ENCODE measurements at regions not wholly inside any gene's neighbourhood (a gene's known extent, or its start where the extent isn't known, plus 50 kb on each side); places are given as distances from the start of the nearest gene placed in this dataset.

GRCh38 chr2:18849841-18850578 lies 260.6 kb upstream of the NT5C1B start:
- peak in 1 of 2 donors; percentile 73 for ATAC-seq (replicated peaks in 1 of 2)
- Mint-ChIP-seq H3K4me1 (ENCODE audit: low read depth) (peaks cover 4% of the 10 kb centered on the region), H3K27ac (no peak overlapping the region), H3K4me3 (no peak overlapping the region), H3K9me3 (no peaks in the 10 kb centered on the region), H3K27me3 (ENCODE audit: low read depth) (no peaks in the 10 kb centered on the region), H3K36me3 (ENCODE audit: insufficient read depth in 2 of 2) (no peaks in the 10 kb centered on the region)
- no peak for DNase-seq

- Mint-ChIP-seq H3K27ac (no peak overlapping the region), H3K4me3 (no peak overlapping the region), H3K9me3 (no peaks in the 10 kb centered on the region), H3K4me1 (ENCODE audit: low read depth) (peaks cover 4% of the 10 kb centered on the region), H3K36me3 (ENCODE audit: insufficient read depth in 2 of 2) (no peaks in the 10 kb centered on the region), H3K27me3 (ENCODE audit: low read depth) (no peaks in the 10 kb centered on the region)
- no peak for ATAC-seq (replicated peaks in 1 of 2)
- DNase-seq, result no peak
Measured at GRCh38 chr2:18848646-18849045, 259.3 kb upstream of the NT5C1B start.

GRCh38 chr2:18845854-18846445 lies 256.6 kb upstream of the NT5C1B start:
- H3K27me3 Mint-ChIP-seq (ENCODE audit: low read depth), result no peaks in the 10 kb centered on the region
- H3K9me3 Mint-ChIP-seq, result no peaks in the 10 kb centered on the region
- peaks cover 4% of the 10 kb centered on the region for H3K4me1 Mint-ChIP-seq (ENCODE audit: low read depth)
- no peaks in the 10 kb centered on the region for H3K36me3 Mint-ChIP-seq (ENCODE audit: insufficient read depth in 2 of 2)
- H3K4me3 Mint-ChIP-seq, result no peak overlapping the region
- no peak for ATAC-seq (replicated peaks in 1 of 2)
- no peak for DNase-seq
- H3K27ac Mint-ChIP-seq, result no peak overlapping the region

GRCh38 chr2:18842836-18843235 lies 253.5 kb upstream of the NT5C1B start:
- DNase-seq (no peak), ATAC-seq (replicated peaks in 1 of 2) (no peak)
- no peaks in the 10 kb centered on the region for H3K27me3 Mint-ChIP-seq (ENCODE audit: low read depth)
- no peaks in the 10 kb centered on the region for H3K4me1 Mint-ChIP-seq (ENCODE audit: low read depth)
- no peak overlapping the region for H3K4me3 Mint-ChIP-seq
- no peaks in the 10 kb centered on the region for H3K9me3 Mint-ChIP-seq
- no peak overlapping the region for H3K27ac Mint-ChIP-seq
- H3K36me3 Mint-ChIP-seq (ENCODE audit: insufficient read depth in 2 of 2), result no peaks in the 10 kb centered on the region

GRCh38 chr2:18841248-18842150 lies 252.1 kb upstream of the NT5C1B start:
- Mint-ChIP-seq H3K9me3 (no peaks in the 10 kb centered on the region), H3K27ac (no peak overlapping the region), H3K27me3 (ENCODE audit: low read depth) (no peaks in the 10 kb centered on the region), H3K4me1 (ENCODE audit: low read depth) (no peaks in the 10 kb centered on the region), H3K36me3 (ENCODE audit: insufficient read depth in 2 of 2) (no peaks in the 10 kb centered on the region), H3K4me3 (no peak overlapping the region)
- ATAC-seq (replicated peaks in 1 of 2) (no peak), DNase-seq (no peak)

GRCh38 chr2:18837240-18837639 lies 247.9 kb upstream of the NT5C1B start:
- ATAC-seq (replicated peaks in 1 of 2) (no peak), DNase-seq (no peak)
- H3K27me3 Mint-ChIP-seq (ENCODE audit: low read depth), result no peaks in the 10 kb centered on the region
- H3K9me3 Mint-ChIP-seq, result no peaks in the 10 kb centered on the region
- H3K27ac Mint-ChIP-seq, result no peak overlapping the region
- no peak overlapping the region for H3K4me3 Mint-ChIP-seq
- H3K4me1 Mint-ChIP-seq (ENCODE audit: low read depth), result no peaks in the 10 kb centered on the region
- H3K36me3 Mint-ChIP-seq (ENCODE audit: insufficient read depth in 2 of 2), result no peaks in the 10 kb centered on the region

- Mint-ChIP-seq H3K27me3 (ENCODE audit: low read depth) (no peaks in the 10 kb centered on the region), H3K9me3 (no peaks in the 10 kb centered on the region), H3K4me3 (no peak overlapping the region), H3K36me3 (ENCODE audit: insufficient read depth in 2 of 2) (no peaks in the 10 kb centered on the region), H3K4me1 (ENCODE audit: low read depth) (no peaks in the 10 kb centered on the region), H3K27ac (no peak overlapping the region)
- no peak for ATAC-seq (replicated peaks in 1 of 2)
- DNase-seq, result no peak
Measured at GRCh38 chr2:18836436-18836835, 247.1 kb upstream of the NT5C1B start.

- no peaks in the 10 kb centered on the region for H3K4me1 Mint-ChIP-seq (ENCODE audit: low read depth)
- no peak overlapping the region for H3K27ac Mint-ChIP-seq
- H3K4me3 Mint-ChIP-seq, result no peak overlapping the region
- DNase-seq (no peak), ATAC-seq (replicated peaks in 1 of 2) (no peak)
- no peaks in the 10 kb centered on the region for H3K27me3 Mint-ChIP-seq (ENCODE audit: low read depth)
- H3K36me3 Mint-ChIP-seq (ENCODE audit: insufficient read depth in 2 of 2), result no peaks in the 10 kb centered on the region
- H3K9me3 Mint-ChIP-seq, result no peaks in the 10 kb centered on the region
Measured at GRCh38 chr2:18835787-18836186, 246.4 kb upstream of the NT5C1B start.

GRCh38 chr2:18834341-18834740 lies 245.0 kb upstream of the NT5C1B start:
- Mint-ChIP-seq H3K27me3 (ENCODE audit: low read depth) (no peaks in the 10 kb centered on the region), H3K36me3 (ENCODE audit: insufficient read depth in 2 of 2) (no peaks in the 10 kb centered on the region), H3K9me3 (no peaks in the 10 kb centered on the region), H3K4me1 (ENCODE audit: low read depth) (no peaks in the 10 kb centered on the region), H3K27ac (no peak overlapping the region), H3K4me3 (no peak overlapping the region)
- ATAC-seq (replicated peaks in 1 of 2) (no peak), DNase-seq (no peak)

GRCh38 chr2:18833941-18834340 lies 244.6 kb upstream of the NT5C1B start:
- DNase-seq, result no peak
- Mint-ChIP-seq H3K27me3 (ENCODE audit: low read depth) (no peaks in the 10 kb centered on the region), H3K4me3 (no peak overlapping the region), H3K36me3 (ENCODE audit: insufficient read depth in 2 of 2) (no peaks in the 10 kb centered on the region), H3K27ac (no peak overlapping the region), H3K4me1 (ENCODE audit: low read depth) (no peaks in the 10 kb centered on the region), H3K9me3 (no peaks in the 10 kb centered on the region)
- no peak for ATAC-seq (replicated peaks in 1 of 2)

- DNase-seq (no peak), ATAC-seq (replicated peaks in 1 of 2) (no peak)
- Mint-ChIP-seq H3K27me3 (ENCODE audit: low read depth) (no peaks in the 10 kb centered on the region), H3K36me3 (ENCODE audit: insufficient read depth in 2 of 2) (no peaks in the 10 kb centered on the region), H3K4me3 (no peak overlapping the region), H3K9me3 (no peaks in the 10 kb centered on the region), H3K4me1 (ENCODE audit: low read depth) (no peaks in the 10 kb centered on the region), H3K27ac (no peak overlapping the region)
Measured at GRCh38 chr2:18831916-18832510, 242.6 kb upstream of the NT5C1B start.

- Mint-ChIP-seq H3K4me1 (ENCODE audit: low read depth) (no peaks in the 10 kb centered on the region), H3K9me3 (peaks cover 0 to 1% of the 10 kb centered on the region in 2 donors), H3K4me3 (no peak overlapping the region), H3K27me3 (ENCODE audit: low read depth) (no peaks in the 10 kb centered on the region), H3K27ac (no peak overlapping the region), H3K36me3 (ENCODE audit: insufficient read depth in 2 of 2) (no peaks in the 10 kb centered on the region)
- ATAC-seq (replicated peaks in 1 of 2) (no peak), DNase-seq (no peak)
Measured at GRCh38 chr2:18830962-18831361, 241.6 kb upstream of the NT5C1B start.

GRCh38 chr2:18829976-18830375 lies 240.6 kb upstream of the NT5C1B start:
- DNase-seq (no peak), ATAC-seq (replicated peaks in 1 of 2) (no peak)
- H3K27ac Mint-ChIP-seq, result no peak overlapping the region
- H3K4me1 Mint-ChIP-seq (ENCODE audit: low read depth), result no peaks in the 10 kb centered on the region
- no peaks in the 10 kb centered on the region for H3K27me3 Mint-ChIP-seq (ENCODE audit: low read depth)
- H3K36me3 Mint-ChIP-seq (ENCODE audit: insufficient read depth in 2 of 2), result no peaks in the 10 kb centered on the region
- peaks cover 0 to 1% of the 10 kb centered on the region in 2 donors for H3K9me3 Mint-ChIP-seq
- no peak overlapping the region for H3K4me3 Mint-ChIP-seq

All from activated T-cell treated with anti-CD3 and anti-CD28 coated beads, Interleukin-2, amount 50 U/mL, for 72 hours (primary cell).